ENCODE measurements at regions not wholly inside any gene's neighbourhood (a gene's known extent, or its start where the extent isn't known, plus 50 kb on each side); places are given as distances from the start of the nearest gene placed in this dataset.

- Mint-ChIP-seq H3K9me3 (ENCODE audit: unreplicated experiment) (peaks cover 10% of the 10 kb centered on the region), H3K27ac (ENCODE audit: unreplicated experiment) (no peak overlapping the region), H3K4me3 (ENCODE audit: unreplicated experiment) (no peak overlapping the region), H3K27me3 (ENCODE audit: insufficient read depth, unreplicated experiment) (no peaks in the 10 kb centered on the region), H3K36me3 (ENCODE audit: insufficient read depth, unreplicated experiment) (no peaks in the 10 kb centered on the region), H3K4me1 (ENCODE audit: low read depth, unreplicated experiment) (no peaks in the 10 kb centered on the region)
- no peaks in the 10 kb centered on the region for H3K36me3 ChIP-seq (ENCODE audit: control insufficient read depth, insufficient read depth, low read length)
- H3K4me3 ChIP-seq (ENCODE audit: low read depth, low read length), result no peak overlapping the region
- intact Hi-C loops (cut with micrococcal nuclease; ENCODE audit: unreplicated experiment), result no loop called here
- ChIA-PET CTCF (no interaction called here), POLR2A (no interaction called here)
- H3K9me3 ChIP-seq, result no peaks in the 10 kb centered on the region
- TF ChIP-seq CTCF (IDR thresholded peaks at IDR 0.05; ENCODE audit: insufficient read depth in 1 of 2, low read depth in 1 of 2, low read length in 1 of 2, severe bottlenecking in 1 of 2, unreplicated experiment in 1 of 2), result no peak
- no peaks in the 10 kb centered on the region for H3K4me1 ChIP-seq
- no TSS peak for BruUV-seq (replicated peaks)
- no peaks in the 10 kb centered on the region for H3K27me3 ChIP-seq (replicated peaks; ENCODE audit: control insufficient read depth, insufficient read depth, low read length)
- DNase-seq, result no peak
These were observed 1406.5 kb upstream of the ACO1 start for GRCh38 chr9:30977965-30978364.

DNA sequence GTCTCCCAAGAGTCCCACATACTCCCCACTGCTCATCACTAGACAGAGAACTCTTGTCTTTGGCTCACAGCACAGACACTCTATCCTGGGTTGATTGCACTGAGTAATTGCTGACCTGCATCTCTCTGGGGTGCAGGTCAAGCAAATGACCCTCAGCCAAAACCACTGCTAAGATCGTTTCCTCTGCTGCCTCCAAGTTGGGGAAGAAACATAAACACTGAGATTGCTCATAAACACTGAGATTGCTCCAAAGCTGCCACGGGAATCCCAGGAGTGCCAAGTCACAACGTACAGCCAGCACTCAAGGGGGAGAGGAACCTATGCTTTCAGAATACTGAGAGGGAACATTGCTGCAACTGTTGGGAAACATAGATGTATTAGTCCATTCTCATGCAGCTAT is 1402.1 kb upstream of the ACO1 start:
- POLR2A ChIA-PET, result no interaction called here
- no peak overlapping the region for H3K4me3 ChIP-seq (ENCODE audit: low read depth, low read length)
- intact Hi-C loops (cut with micrococcal nuclease; ENCODE audit: unreplicated experiment), result no loop called here
- H3K4me3 Mint-ChIP-seq (ENCODE audit: unreplicated experiment), result no peak overlapping the region
- peaks cover 10% of the 10 kb centered on the region for H3K9me3 Mint-ChIP-seq (ENCODE audit: unreplicated experiment)
- H3K36me3 Mint-ChIP-seq (ENCODE audit: insufficient read depth, unreplicated experiment), result no peaks in the 10 kb centered on the region
- CTCF ChIA-PET, result no interaction called here
- no TSS peak for BruUV-seq (replicated peaks)
- H3K4me1 Mint-ChIP-seq (ENCODE audit: low read depth, unreplicated experiment), result no peaks in the 10 kb centered on the region
- no peaks in the 10 kb centered on the region for H3K4me1 ChIP-seq
- H3K27ac Mint-ChIP-seq (ENCODE audit: unreplicated experiment), result no peak overlapping the region
- no peaks in the 10 kb centered on the region for H3K27me3 ChIP-seq (replicated peaks; ENCODE audit: control insufficient read depth, insufficient read depth, low read length)
- TF ChIP-seq CTCF (IDR thresholded peaks at IDR 0.05; ENCODE audit: insufficient read depth in 1 of 2, low read depth in 1 of 2, low read length in 1 of 2, severe bottlenecking in 1 of 2, unreplicated experiment in 1 of 2), result no peak
- no peaks in the 10 kb centered on the region for H3K9me3 ChIP-seq
- H3K36me3 ChIP-seq (ENCODE audit: control insufficient read depth, insufficient read depth, low read length), result no peaks in the 10 kb centered on the region
- H3K27me3 Mint-ChIP-seq (ENCODE audit: insufficient read depth, unreplicated experiment), result peaks cover 2% of the 10 kb centered on the region
- DNase-seq, result no peak

DNA sequence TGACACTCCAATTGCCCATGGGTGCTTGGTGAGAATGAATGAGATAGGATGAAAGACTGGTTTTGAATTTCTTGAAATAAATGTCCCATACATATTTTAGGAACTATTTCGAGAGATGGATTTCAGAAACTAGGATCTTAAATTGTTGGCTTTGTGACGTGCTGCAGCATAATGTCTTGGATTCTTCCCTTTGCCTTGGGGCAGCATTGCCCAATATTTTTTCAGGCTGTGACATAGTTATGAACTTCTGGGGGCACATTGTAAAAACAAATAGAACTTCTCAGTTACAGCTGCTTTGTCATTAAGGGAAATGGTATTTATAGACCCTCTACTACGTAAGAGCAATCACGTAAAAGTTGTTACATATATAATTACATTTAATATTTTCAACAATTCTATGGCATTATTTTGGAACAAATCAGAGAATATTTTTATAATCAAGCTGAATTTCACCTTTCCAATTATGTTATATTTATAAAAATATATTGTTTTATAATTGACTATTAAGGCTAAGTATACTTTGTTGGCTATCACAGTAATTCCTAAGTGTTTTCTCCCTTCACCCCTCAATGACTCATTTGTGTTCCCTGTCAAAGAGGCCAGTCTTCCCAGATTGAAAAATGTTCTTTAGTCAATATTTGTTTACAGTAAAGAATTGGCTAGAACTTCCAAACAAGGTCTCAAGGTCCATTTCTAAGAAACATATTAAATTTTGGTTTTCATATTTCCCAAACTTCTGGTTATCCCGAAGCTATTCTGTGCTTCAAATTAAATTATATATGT is 1388.3 kb upstream of the ACO1 start:
- H3K4me1 ChIP-seq, result no peaks in the 10 kb centered on the region; the same call in 1 of the 2 replicates
- H3K27me3 ChIP-seq (replicated peaks; ENCODE audit: control insufficient read depth, insufficient read depth, low read length), result no peaks in the 10 kb centered on the region
- no peak for TF ChIP-seq CTCF (IDR thresholded peaks at IDR 0.05; ENCODE audit: insufficient read depth in 1 of 2, low read depth in 1 of 2, low read length in 1 of 2, severe bottlenecking in 1 of 2, unreplicated experiment in 1 of 2)
- no peaks in the 10 kb centered on the region for H3K4me1 Mint-ChIP-seq (ENCODE audit: low read depth, unreplicated experiment)
- BruUV-seq (replicated peaks), result no TSS peak
- CTCF ChIA-PET, result no interaction called here
- DNase-seq, result no peak
- H3K4me3 Mint-ChIP-seq (ENCODE audit: unreplicated experiment), result no peak overlapping the region
- no peaks in the 10 kb centered on the region for H3K36me3 ChIP-seq (ENCODE audit: control insufficient read depth, insufficient read depth, low read length)
- no peaks in the 10 kb centered on the region for H3K9me3 ChIP-seq
- H3K9me3 Mint-ChIP-seq (ENCODE audit: unreplicated experiment), result no peaks in the 10 kb centered on the region
- H3K27me3 Mint-ChIP-seq (ENCODE audit: insufficient read depth, unreplicated experiment), result no peaks in the 10 kb centered on the region
- H3K36me3 Mint-ChIP-seq (ENCODE audit: insufficient read depth, unreplicated experiment), result no peaks in the 10 kb centered on the region
- H3K27ac Mint-ChIP-seq (ENCODE audit: unreplicated experiment), result no peak overlapping the region
- POLR2A ChIA-PET, result no interaction called here
- intact Hi-C loops (cut with micrococcal nuclease; ENCODE audit: unreplicated experiment), result no loop called here
- no peak overlapping the region for H3K4me3 ChIP-seq (ENCODE audit: low read depth, low read length)
